ENCODE measurements at regions not wholly inside any gene's neighbourhood (a gene's known extent, or its start where the extent isn't known, plus 50 kb on each side); places are given as distances from the start of the nearest gene placed in this dataset.

DNA sequence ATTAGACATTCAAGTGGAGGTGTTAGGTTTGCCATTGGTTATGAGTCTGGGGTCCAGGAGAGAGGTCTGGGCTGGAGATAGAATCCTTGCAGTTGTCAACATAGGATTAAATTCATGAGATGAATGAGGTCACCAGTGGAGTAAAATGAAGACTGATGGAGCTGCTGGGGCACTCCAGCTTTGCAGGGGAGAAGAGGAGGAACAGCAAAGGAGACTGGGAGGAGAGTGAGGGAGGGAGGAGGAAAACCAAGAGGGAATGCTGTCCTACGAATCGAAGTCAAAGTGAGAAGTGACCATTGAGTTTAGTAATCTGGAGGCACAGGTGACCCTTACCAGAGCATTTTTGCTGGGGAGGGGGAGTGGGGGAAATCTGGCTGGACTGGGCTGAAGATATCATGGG, 178.2 kb upstream of the NR3C1 start:
- TF ChIP-seq, protein P1, sequence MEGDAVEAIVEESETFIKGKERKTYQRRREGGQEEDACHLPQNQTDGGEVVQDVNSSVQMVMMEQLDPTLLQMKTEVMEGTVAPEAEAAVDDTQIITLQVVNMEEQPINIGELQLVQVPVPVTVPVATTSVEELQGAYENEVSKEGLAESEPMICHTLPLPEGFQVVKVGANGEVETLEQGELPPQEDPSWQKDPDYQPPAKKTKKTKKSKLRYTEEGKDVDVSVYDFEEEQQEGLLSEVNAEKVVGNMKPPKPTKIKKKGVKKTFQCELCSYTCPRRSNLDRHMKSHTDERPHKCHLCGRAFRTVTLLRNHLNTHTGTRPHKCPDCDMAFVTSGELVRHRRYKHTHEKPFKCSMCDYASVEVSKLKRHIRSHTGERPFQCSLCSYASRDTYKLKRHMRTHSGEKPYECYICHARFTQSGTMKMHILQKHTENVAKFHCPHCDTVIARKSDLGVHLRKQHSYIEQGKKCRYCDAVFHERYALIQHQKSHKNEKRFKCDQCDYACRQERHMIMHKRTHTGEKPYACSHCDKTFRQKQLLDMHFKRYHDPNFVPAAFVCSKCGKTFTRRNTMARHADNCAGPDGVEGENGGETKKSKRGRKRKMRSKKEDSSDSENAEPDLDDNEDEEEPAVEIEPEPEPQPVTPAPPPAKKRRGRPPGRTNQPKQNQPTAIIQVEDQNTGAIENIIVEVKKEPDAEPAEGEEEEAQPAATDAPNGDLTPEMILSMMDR (IDR thresholded peaks at IDR 0.05; ENCODE audit: control extremely low read depth in 1 of 3, insufficient read depth in 1 of 3, low read depth in 1 of 3, low read length in 3 of 3): no peak
- TF ChIP-seq HDAC6 (IDR thresholded peaks at IDR 0.05; ENCODE audit: low read depth, low read length) (no peak), SP1 (IDR thresholded peaks at IDR 0.05; ENCODE audit: low read depth, low read length) (no peak), POLR2A (IDR thresholded peaks at IDR 0.05; ENCODE audit: control extremely low read depth in 1 of 2, low read depth in 2 of 2, low read length in 2 of 2) (no peak), GTF2F1 (IDR thresholded peaks at IDR 0.05; ENCODE audit: borderline replicate concordance, low read depth, low read length) (no peak), EP300 (IDR thresholded peaks at IDR 0.05; ENCODE audit: borderline replicate concordance in 1 of 2, low read depth in 2 of 2, low read length in 2 of 2) (no peak), KDM1A (IDR thresholded peaks at IDR 0.05; ENCODE audit: borderline replicate concordance, low read length) (no peak), TAF7 (optimal IDR thresholded peaks at IDR 0.05; ENCODE audit: borderline replicate concordance, low read depth, low read length) (no peak), TEAD4 (IDR thresholded peaks at IDR 0.05; ENCODE audit: low read depth, low read length) (no peak), ZNF274 (IDR thresholded peaks at IDR 0.05; ENCODE audit: borderline replicate concordance, extremely low read depth, low read length) (no peak), FOSL1 (IDR thresholded peaks at IDR 0.05; ENCODE audit: insufficient read depth, low read depth, low read length) (no peak), POLR2AphosphoS5 (IDR thresholded peaks at IDR 0.05; ENCODE audit: low read depth, low read length) (no peak), JUND (IDR thresholded peaks at IDR 0.05; ENCODE audit: low read length) (no peak)
- TF ChIP-seq, protein P2, sequence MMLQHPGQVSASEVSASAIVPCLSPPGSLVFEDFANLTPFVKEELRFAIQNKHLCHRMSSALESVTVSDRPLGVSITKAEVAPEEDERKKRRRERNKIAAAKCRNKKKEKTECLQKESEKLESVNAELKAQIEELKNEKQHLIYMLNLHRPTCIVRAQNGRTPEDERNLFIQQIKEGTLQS (IDR thresholded peaks at IDR 0.05; ENCODE audit: insufficient read depth, low read depth, low read length): no peak
